Endothelial cell of umbilical vein (primary cell): ENCODE measurements at regions not wholly inside any gene's neighbourhood (a gene's known extent, or its start where the extent isn't known, plus 50 kb on each side); places are given as distances from the start of the nearest gene placed in this dataset.

ENCODE experiments used
- BruUV-seq: library from RNA; stranded (reverse); fragments of 400-500 nt; replicated peaks from 2 replicates; lab custom pipeline; 2021; lab: Mats Ljungman, UMichigan
- CTCF ChIA-PET: fragments of 300-600, 350-600 bp; sonication (Branson Sonifier 250); formaldehyde crosslinking; loops from one replicate; lab custom pipeline; 2021; ENCODE audit warnings: antibody characterized with exemption, inconsistent platforms; lab: Charles Lee
- POLR2A ChIA-PET: fragments of 300-600, 350-600 bp; sonication (Branson Sonifier 250); formaldehyde crosslinking; loops from one replicate; lab custom pipeline; 2021; ENCODE audit warnings: antibody characterized with exemption, inconsistent platforms; lab: Charles Lee
- DNase-seq: peaks from one replicate; pipeline ENCODE4 v3.0.0-alpha.2; 2011; ENCODE audit warnings: low read depth, low spot score
- FAIRE-seq: peaks from 2 replicates; lab custom pipeline; 2011; peaks lifted over from hg19 to GRCh38; lab: Jason Lieb, UNC
- H2AFZ ChIP-seq: 2 replicates; pipeline ENCODE4 v1.6.0; 2012; ENCODE audit warnings: low read depth, low read length, control low read depth, inconsistent platforms
- H3K27ac ChIP-seq: 2 replicates; pipeline ENCODE4 v1.5.1; 2011; ENCODE audit warnings: low read depth, mild to moderate bottlenecking, control low read depth, low read length, moderate library complexity; ENCODE audit not compliant: insufficient read depth
- H3K27me3 ChIP-seq, 2 experiments: 2 replicates each; pipeline versions ENCODE4 v1.6.0 to v1.6.1; 2011; ENCODE audit warnings: low read length in 2 of 2, mixed read lengths in 1 of 2; ENCODE audit not compliant: control insufficient read depth in 2 of 2, insufficient read depth in 2 of 2
- H3K36me3 ChIP-seq, 2 experiments: 2 replicates in 1 of 2; 3 replicates in 1 of 2; pipeline ENCODE4 v1.5.1; 2011; ENCODE audit warnings: low read length in 2 of 2, mild to moderate bottlenecking in 1 of 2, moderate library complexity in 1 of 2; ENCODE audit not compliant: control insufficient read depth in 2 of 2, insufficient read depth in 2 of 2; ENCODE audit errors: extremely low read depth in 1 of 2
- H3K4me1 ChIP-seq: 3 replicates; pipeline ENCODE4 v1.5.1; 2011; ENCODE audit warnings: mild to moderate bottlenecking, low read length; ENCODE audit not compliant: control insufficient read depth, insufficient read depth; ENCODE audit errors: extremely low read depth
- H3K4me2 ChIP-seq: 2 replicates; pipeline ENCODE4 v1.6.1; 2011; ENCODE audit warnings: low read length, control low read depth, mixed read lengths; ENCODE audit not compliant: insufficient read depth
- H3K4me3 ChIP-seq, 3 experiments: fragments of 200-600 bp in 1 of 3; sonication (generic), shearing (Covaris generic) in 1 of 3; replicated peaks in 1 of 3; 2 replicates each; pipeline ENCODE4 v1.5.1; 2011 to 2016; ENCODE audit warnings: control low read depth in 3 of 3, low read length in 3 of 3, mild to moderate bottlenecking in 2 of 3, inconsistent platforms in 1 of 3, low read depth in 1 of 3, moderate library complexity in 1 of 3; ENCODE audit not compliant: insufficient read depth in 1 of 3
- H3K79me2 ChIP-seq: 2 replicates; pipeline ENCODE4 v1.6.0; 2012; ENCODE audit warnings: low read length, inconsistent platforms; ENCODE audit not compliant: control insufficient read depth, insufficient read depth
- H3K9ac ChIP-seq: replicated peaks from 2 replicates; pipeline ENCODE3; 2011; ENCODE audit warnings: low read length, control low read depth; ENCODE audit not compliant: insufficient read depth; ENCODE audit errors: extremely low read depth
- H3K9me1 ChIP-seq: replicated peaks from 3 replicates; pipeline ENCODE4 v1.6.0; 2011; ENCODE audit warnings: mild to moderate bottlenecking, low read length; ENCODE audit not compliant: control insufficient read depth, insufficient read depth; ENCODE audit errors: extremely low read depth
- H3K9me3 ChIP-seq: replicated peaks from 2 replicates; pipeline ENCODE4 v1.5.1; 2012; ENCODE audit warnings: low read length, inconsistent platforms; ENCODE audit not compliant: control insufficient read depth, insufficient read depth
- H4K20me1 ChIP-seq: replicated peaks from 2 replicates; pipeline ENCODE3; 2011; ENCODE audit warnings: mild to moderate bottlenecking, low read length; ENCODE audit not compliant: control insufficient read depth, insufficient read depth; ENCODE audit errors: extremely low read depth
- EZH2 ChIP-seq: IDR thresholded peaks from 2 replicates; pipeline ENCODE4 v1.6.1; 2012; ENCODE audit warnings: borderline replicate concordance, low read depth, mild to moderate bottlenecking, moderate library complexity, low read length, inconsistent platforms; ENCODE audit not compliant: severe bottlenecking
- FOS ChIP-seq: IDR thresholded peaks from 2 replicates; pipeline ENCODE4 v1.6.1; 2011; ENCODE audit warnings: mild to moderate bottlenecking, low read length, moderate library complexity, borderline replicate concordance; ENCODE audit not compliant: insufficient read depth
- GATA2 ChIP-seq: IDR thresholded peaks from 2 replicates; pipeline ENCODE4 v1.7.0; 2011; ENCODE audit warnings: low read depth, mild to moderate bottlenecking, moderate library complexity, mixed read lengths, low read length; ENCODE audit not compliant: insufficient read length, insufficient read depth
- JUN ChIP-seq: IDR thresholded peaks from 2 replicates; pipeline ENCODE4 v1.6.1; 2011; ENCODE audit warnings: borderline replicate concordance, low read depth; ENCODE audit not compliant: insufficient read length, insufficient read depth
- MYC ChIP-seq: IDR thresholded peaks from one replicate; pipeline ENCODE4 v1.6.1; 2011; ENCODE audit warnings: mild to moderate bottlenecking, low read depth, low read length
- POLR2A ChIP-seq: IDR thresholded peaks from 2 replicates; pipeline ENCODE4 v1.6.1; 2012; ENCODE audit warnings: low read depth, mild to moderate bottlenecking, control low read depth, low read length
- POLR2AphosphoS5 ChIP-seq: IDR thresholded peaks from 2 replicates; pipeline ENCODE4 v1.6.1; 2012; ENCODE audit warnings: low read depth, mild to moderate bottlenecking, control low read depth, low read length, moderate library complexity; ENCODE audit not compliant: insufficient read depth
- dilution Hi-C: fragments of 300-500 bp; cut with MboI; formaldehyde crosslinking; loops from one replicate; pipeline ENCODE4 v1.15.0; 2019; ENCODE audit warnings: low sequenced_read_pairs; ENCODE audit not compliant: extremely low pct_ligation_motif_present
- intact Hi-C: fragments of 100-400 bp; cut with micrococcal nuclease; formaldehyde crosslinking; loops from one replicate; pipeline ENCODE4 v1.10.0; 2022
- TF ChIP-seq, protein P1 (sequence below): IDR thresholded peaks from 2 replicates; pipeline ENCODE4 v1.6.1; 2011; ENCODE audit not compliant: insufficient read depth, insufficient read length
- TF ChIP-seq, protein P2 (sequence below), 2 donors: IDR thresholded peaks; 1 replicate in 1 of 2; 2 replicates in 1 of 2; pipeline ENCODE4 v1.5.1; 2011; ENCODE audit warnings: low read length in 2 of 2, mild to moderate bottlenecking in 2 of 2, moderate library complexity in 2 of 2, control low read depth in 1 of 2, inconsistent platforms in 1 of 2, low read depth in 1 of 2; ENCODE audit not compliant: insufficient read depth in 1 of 2; ENCODE audit errors: extremely low read depth in 1 of 2

DNA sequence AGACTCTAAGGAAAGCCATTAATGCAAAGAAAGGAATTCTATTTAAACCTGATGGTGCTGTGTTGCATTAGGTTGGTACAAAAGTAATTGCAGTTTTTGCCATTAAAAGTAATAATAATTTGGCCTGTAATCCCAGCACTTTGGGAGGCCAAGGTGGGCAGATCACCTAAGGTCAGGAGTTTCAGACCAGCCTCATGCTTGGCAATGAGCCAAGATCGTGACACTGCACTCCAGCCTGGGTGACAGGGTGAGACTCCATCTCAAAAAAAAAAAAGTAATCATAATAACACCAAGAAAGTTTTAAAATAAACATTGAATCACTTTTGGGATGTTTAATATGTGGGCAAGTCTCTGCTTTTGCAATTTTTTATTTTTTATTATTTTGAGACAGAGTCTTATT lies 107.3 kb upstream of the FRMD4A start:
- no peaks in the 10 kb centered on the region for H3K9me1 ChIP-seq
- CTCF ChIA-PET: no interaction called here
- dilution Hi-C loops (no loop called here), intact Hi-C loops (no loop called here)
- no peaks in the 10 kb centered on the region for H3K9me3 ChIP-seq
- BruUV-seq: no TSS peak
- H3K9ac ChIP-seq: no peak overlapping the region
- H3K4me1 ChIP-seq: no peaks in the 10 kb centered on the region
- FAIRE-seq: no peak
- no peaks in the 10 kb centered on the region for H3K36me3 ChIP-seq
- no peak overlapping the region for H3K4me2 ChIP-seq
- DNase-seq: no peak
- H4K20me1 ChIP-seq: no peaks in the 10 kb centered on the region
- H3K79me2 ChIP-seq: no peaks in the 10 kb centered on the region
- H3K4me3 ChIP-seq: no peak overlapping the region
- H2AFZ ChIP-seq: no peak overlapping the region
- H3K27ac ChIP-seq: no peak overlapping the region
- peaks cover 0 to 5% of the 10 kb centered on the region in 2 experiments for H3K27me3 ChIP-seq
- POLR2A ChIA-PET: no interaction called here
- TF ChIP-seq EZH2 (no peak), FOS (no peak), MYC (no peak), POLR2AphosphoS5 (no peak), JUN (no peak), POLR2A (no peak), GATA2 (no peak)
- TF ChIP-seq, protein P1, sequence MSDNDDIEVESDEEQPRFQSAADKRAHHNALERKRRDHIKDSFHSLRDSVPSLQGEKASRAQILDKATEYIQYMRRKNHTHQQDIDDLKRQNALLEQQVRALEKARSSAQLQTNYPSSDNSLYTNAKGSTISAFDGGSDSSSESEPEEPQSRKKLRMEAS: no peak
- TF ChIP-seq, protein P2, sequence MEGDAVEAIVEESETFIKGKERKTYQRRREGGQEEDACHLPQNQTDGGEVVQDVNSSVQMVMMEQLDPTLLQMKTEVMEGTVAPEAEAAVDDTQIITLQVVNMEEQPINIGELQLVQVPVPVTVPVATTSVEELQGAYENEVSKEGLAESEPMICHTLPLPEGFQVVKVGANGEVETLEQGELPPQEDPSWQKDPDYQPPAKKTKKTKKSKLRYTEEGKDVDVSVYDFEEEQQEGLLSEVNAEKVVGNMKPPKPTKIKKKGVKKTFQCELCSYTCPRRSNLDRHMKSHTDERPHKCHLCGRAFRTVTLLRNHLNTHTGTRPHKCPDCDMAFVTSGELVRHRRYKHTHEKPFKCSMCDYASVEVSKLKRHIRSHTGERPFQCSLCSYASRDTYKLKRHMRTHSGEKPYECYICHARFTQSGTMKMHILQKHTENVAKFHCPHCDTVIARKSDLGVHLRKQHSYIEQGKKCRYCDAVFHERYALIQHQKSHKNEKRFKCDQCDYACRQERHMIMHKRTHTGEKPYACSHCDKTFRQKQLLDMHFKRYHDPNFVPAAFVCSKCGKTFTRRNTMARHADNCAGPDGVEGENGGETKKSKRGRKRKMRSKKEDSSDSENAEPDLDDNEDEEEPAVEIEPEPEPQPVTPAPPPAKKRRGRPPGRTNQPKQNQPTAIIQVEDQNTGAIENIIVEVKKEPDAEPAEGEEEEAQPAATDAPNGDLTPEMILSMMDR (IDR thresholded peaks at IDR 0.05; ENCODE audit: extremely low read depth in 1 of 2, insufficient read depth in 1 of 2, low read depth in 1 of 2, low read length in 2 of 2): no peak
